GM19035 (cell line): ENCODE measurements at regions not wholly inside any gene's neighbourhood (a gene's known extent, or its start where the extent isn't known, plus 50 kb on each side); places are given as distances from the start of the nearest gene placed in this dataset.
A peak's percentile ranks its signal among the peaks of the same experiment; 100 is the strongest.
"Not testable (repeated sequence)": the region's sequence is repeated elsewhere in the genome, so short reads cannot be mapped to it uniquely, and the experiment has no call there.

Experiments used
- ATAC-seq: cut with Tn5 transposase; IDR thresholded peaks from one replicate; pipeline ENCODE4 v1.9.1; 2021; ENCODE audit not compliant: unreplicated experiment

GRCh38 chr20:50436052-50436656 is 74.0 kb upstream of the PTPN1 start:
- ATAC-seq = no peak

- no peak for ATAC-seq
Measured at GRCh38 chr20:50436696-50437095, 73.5 kb upstream of the PTPN1 start.

- ATAC-seq = no peak
Measured at GRCh38 chr20:50438986-50439407, 71.2 kb upstream of the PTPN1 start.

- ATAC-seq = no peak
Measured at GRCh38 chr20:50439539-50440453, 70.4 kb upstream of the PTPN1 start.

GRCh38 chr20:50442512-50442911 is 67.7 kb upstream of the PTPN1 start:
- no peak for ATAC-seq

DNA sequence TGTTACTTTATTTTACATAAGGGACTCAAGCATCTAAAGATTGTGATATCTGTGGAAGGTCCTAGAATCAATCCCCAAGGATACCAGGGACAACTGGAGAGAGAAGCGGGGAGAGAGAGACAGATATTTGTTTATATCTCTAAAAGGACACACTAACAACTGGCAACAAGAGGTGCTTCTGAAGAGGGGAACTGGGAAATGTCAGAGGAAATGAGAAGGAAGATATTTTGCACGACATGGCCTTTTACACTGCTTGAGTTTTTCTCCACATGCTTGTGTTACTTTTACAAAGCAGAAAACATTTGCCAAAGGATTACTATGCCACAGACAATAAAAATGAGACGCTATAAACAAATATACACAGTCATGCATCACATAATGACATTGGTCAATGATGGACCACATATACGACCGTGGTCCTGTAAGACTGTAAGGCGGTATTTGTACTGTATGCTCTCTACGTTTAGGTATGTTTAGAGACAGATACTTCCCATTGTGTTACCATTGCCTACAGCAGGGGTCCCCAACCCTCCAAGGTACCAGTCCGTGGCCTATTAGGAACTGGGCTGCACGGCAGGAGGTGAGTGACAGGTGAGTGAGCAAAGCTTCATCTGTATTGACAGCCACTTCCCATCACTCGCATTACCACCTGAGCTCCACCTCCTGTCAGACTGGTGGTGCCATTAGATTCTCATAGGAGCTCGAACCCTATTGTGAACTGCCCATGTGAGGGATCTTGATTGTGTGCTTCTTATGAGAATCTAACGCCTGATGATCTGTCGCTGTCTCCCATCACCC is 64.6 kb upstream of the PTPN1 start:
- no peak for ATAC-seq

DNA sequence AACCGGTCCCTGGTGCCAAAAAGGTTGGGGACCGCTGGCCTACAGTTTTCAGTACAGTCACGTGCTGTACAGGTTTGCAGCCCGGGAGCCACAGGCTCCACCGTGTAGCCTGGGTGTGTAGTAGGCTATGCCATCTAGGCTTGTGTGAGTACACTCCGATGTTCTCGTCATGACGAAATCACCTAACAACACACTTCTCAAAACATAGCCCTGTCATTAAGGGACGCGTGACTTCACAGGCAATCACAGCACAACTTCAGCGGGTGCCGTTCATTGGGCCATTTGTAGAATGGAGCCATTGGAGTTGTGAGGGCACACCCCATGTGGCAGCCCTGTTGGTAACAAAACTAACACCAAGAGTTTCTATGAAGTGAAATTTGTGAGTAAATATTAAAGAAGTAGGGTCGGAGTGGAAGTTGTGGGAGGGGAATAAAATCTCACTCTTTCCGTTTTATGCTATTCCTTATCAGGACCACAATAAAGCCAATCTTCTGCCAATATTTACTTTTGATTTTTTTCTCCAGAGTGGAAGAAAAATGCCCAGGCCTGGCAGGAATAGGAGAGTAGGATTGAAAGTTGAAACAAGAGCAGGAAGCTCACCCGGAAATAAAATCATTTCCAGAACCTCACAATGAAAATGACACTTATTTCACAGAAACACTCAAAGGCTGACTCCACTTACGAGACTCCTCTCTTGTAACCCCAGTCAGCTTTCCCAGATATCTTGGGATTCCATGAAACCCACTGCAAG is 63.7 kb upstream of the PTPN1 start:
- no peak for ATAC-seq

GRCh38 chr20:50447102-50447804 is 62.9 kb upstream of the PTPN1 start:
- ATAC-seq = no peak

DNA sequence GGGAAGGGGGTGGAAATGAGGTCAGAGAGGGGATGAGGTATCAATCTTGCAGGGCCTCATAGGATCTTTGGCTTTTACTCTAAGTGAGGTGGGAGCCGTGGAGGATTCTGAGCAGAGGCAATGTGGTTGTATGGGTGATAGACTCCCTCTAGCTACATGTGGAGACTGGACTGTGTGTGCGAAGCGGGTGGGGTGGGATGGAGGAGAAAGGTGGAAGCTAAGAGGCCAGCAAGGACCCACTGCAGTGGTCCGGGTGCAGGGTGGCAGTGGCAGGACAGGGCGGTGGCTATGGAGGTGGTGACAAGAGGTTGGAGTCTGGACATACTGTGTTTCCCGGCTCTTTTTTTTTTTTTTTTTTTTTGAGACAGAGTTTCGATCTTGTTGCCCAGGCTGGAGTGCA is 62.4 kb upstream of the PTPN1 start:
- ATAC-seq = no peak

DNA sequence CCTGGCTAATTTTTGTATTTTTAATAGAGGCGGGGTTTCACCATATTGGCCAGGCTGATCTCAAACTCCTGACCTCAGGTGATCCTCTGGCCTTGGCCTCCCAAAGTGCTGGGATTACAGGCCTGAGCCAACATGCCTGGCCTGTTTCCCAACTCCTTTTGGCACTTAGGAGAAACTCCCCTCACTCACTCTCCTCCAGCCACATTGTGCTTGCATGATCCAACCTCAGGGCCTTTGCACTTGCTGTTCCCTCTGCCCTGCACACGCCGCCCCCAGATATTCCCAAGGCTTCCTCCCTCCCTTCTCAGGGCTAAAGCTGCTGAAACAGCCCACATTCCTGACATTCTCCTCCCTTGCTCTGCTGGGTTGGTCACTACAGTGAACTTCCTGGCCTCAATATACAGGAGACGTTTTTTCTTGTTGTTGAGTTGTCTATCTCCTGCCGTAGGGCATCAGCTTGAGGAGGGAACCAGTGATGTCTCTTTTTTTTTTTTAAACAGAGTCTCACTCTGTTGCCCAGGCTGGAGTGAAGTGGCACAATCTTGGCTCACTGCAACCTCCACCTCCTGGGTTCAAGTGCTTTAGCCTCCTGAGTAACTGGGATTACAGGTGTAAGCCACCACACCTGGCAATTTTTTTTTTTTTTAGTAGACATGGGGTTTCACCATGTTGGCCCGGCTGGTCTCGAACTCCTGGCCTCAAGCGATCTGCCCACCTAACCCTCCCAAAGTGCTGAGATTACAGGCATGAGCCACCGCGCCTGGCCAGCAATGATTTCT is 61.4 kb upstream of the PTPN1 start:
- ATAC-seq = not testable (repeated sequence)

GRCh38 chr20:50449738-50450492 is 60.3 kb upstream of the PTPN1 start:
- peak; percentile 61 for ATAC-seq

DNA sequence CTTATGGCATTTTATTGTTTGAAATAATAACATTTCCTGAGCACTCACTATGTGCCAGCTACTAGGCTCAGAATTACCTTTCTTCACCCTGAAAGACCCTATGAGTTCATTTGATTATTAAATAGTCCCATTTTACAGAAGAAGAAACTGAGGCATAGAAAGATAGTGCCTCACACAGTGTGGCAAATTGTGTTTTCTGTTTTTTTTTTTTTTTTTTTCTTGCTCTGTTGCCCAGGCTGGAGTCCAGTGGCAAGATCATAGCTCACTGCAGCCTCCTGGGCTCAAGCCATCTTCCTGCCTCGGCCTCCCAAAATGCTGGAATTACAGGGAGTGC is 59.7 kb upstream of the PTPN1 start:
- ATAC-seq = peak; percentile 12

GRCh38 chr20:50450881-50451752 is 59.1 kb upstream of the PTPN1 start:
- peak; percentile 80 for ATAC-seq

DNA sequence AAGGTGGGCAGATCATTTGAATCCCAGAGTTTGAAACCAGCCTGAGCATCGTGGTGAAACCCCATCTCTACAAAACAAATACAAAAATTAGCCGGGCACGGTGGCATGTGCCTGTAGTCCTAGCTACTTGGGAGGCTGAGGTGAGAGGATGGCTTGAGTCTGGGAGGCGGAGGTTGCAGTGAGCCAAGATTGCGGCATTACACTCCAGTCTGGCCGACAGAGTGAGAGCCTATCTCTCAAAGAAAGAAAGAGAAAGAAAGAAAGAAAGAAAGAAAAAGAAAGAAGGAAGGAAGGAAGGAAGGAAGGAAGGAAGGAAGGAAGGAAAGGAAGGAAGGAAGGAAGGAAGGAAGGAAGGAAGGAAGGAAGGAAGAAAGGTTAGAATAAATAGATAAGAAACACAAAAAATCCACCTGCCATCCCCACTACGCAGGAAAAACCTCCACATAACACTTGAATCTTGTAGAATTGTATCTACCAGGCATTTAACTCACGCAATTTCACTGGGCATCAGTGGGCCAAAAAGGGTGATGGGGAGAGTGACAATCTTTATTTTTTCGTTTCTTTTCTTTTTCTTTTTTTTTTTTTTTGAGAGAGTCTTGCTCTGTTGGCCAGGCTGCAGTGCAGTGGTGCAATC is 58.3 kb upstream of the PTPN1 start:
- ATAC-seq = not testable (repeated sequence)

DNA sequence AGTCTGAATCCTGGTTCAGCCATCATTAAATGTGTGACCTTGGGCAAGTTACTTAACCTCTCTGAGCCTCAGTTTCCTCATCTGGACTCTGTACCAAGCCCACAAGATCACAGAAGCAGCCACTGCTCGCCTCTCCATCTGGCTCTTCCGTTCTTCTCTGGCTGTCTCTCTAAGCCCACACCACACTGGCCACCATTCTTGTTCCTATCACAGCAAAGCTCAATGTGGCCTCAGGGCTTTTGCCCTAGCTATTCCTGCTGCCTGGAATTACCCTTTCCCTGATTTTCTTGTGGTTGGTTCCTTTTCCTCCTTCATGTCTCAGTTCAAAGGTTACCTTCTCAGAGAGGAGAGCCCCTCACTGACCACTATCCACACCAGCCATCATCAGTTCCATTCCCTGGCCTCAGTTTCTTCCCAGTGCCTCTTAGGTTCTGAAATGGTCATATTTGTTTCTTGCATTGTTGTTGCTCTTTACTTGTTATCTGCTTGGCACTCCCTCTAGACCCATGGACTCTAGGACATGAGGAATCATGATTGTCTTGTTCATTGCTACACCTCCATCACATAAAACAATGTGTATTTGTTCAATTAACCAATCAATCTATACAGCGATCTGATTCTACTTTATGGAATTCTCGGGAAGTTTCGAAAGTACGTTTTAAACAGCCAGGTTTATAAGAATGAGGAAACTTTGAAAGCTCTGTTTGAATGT is 56.5 kb upstream of the PTPN1 start:
- ATAC-seq = no peak

DNA sequence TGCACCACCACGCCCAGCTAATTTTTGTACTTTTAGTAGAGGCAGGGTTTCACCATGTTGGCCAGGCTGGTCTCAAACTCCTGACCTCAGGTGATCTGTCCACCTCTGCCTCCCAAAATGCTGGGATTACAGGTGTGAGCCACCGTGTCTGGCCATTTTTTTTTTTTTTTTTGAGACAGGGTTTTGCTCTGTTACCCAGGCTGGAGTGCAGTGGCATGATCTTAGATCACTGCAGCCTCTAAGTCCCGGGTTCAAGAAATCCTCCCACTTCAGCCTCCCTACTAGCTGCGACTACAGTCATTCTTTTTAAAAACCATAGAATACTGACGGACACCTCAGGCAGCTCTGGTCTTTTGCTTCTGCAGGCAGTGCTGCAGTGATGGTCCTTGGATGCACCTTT is 54.9 kb upstream of the PTPN1 start:
- ATAC-seq = not testable (repeated sequence)
